HG02870 (cell line): ENCODE measurements at regions not wholly inside any gene's neighbourhood (a gene's known extent, or its start where the extent isn't known, plus 50 kb on each side); places are given as distances from the start of the nearest gene placed in this dataset.
"Not testable (repeated sequence)": the region's sequence is repeated elsewhere in the genome, so short reads cannot be mapped to it uniquely, and the experiment has no call there.

Experiments
- ATAC-seq: cut with Tn5 transposase; IDR thresholded peaks from one replicate; pipeline ENCODE4 v1.9.1; 2021; ENCODE audit warnings: mild to moderate bottlenecking, moderate library complexity; ENCODE audit not compliant: unreplicated experiment

DNA sequence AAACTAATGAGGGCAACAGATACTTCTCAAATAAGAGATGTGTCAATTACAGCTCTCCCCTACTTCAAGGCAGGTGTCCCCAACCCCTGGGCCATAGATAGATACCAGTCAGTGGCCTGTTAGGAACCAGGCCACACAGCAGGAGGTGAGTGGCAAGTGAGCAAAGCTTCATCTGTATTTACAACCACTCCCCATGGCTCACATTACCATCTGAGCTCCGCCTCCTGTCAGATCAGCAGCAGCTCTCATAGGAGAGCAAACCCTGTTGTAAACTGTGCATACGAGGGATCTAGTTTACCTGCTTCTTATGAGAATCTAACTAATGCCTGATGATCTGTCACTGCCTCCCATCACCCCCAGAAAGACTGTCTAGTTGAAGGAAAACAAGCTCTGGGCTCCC lies 422.1 kb downstream of the GJA1 start:
- ATAC-seq, result no peak

DNA sequence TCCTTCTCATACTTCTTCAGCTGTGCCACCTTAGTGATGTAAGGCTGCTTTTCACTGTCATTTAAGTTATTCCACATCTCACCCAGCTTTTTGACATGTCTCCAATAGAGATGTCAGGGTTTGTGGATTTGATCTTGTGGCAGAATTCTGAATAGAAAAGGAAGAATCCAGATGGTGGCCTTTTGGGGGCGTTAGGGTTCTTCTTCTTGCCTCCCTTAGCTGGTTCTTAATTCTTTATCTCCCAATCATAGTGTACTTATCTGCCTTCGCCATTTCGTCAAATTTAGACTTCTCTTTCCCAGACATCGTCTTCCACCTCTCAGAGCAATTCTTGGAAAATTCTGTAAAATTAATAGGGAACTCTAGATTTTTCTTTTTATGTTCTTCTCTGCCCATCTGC lies 422.9 kb downstream of the GJA1 start:
- ATAC-seq, result no peak

DNA sequence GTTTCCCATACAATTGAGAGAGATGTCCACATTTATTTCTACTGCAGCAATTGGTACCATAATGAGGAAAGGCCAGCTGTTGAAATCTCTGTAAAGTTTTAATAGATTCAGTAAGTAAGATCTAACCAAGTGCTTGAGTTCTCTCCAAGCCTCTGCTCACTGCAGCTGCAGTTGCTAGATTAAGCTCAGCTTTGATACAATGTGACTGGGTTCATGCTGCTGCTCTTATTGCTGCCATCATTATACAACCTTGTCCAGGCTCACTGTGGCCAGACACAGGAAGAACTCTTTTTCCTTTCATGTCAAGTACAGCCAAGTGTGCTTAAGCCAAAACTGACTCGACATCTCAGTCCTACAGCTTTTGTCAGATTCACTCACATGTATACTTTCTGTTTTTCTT lies 423.5 kb downstream of the GJA1 start:
- ATAC-seq, result no peak

DNA sequence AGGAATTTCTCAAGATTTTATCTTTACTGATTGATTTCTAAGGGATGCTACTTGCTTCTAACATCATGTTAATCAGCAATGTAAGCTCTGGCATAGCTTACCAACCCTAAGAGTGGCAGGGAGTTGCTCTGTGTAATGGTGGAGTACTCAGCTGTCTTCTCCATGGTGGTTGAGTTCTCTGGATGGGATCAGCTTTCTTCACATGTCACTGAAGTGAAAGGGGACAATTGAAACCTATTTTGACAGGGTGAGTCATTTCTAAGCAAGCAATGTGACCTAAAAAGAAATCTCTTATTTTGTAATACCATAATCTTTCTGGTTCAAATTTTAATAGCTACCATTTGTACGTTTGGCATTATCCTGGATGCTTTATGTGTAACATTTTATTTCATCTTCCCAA lies 430.4 kb downstream of the GJA1 start:
- ATAC-seq, result no peak

DNA sequence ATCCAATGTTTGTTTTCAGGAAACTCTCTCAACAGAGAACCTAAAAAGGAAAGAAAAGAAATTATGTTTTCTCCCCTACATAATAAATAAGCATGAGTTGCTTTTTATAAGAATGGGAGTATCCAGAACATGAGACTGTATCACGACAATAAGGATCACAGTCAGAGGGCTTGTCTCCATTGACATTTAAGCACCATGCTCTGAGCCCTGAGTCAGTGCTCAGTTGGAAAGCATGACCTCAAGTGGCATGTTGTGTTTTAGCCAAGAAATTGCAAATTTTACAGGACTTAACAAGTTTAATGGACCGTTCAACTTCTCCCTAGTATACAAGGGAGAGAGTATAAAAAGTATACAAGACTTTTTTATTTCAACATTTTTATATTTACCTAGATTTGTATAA lies 431.6 kb downstream of the GJA1 start:
- ATAC-seq, result no peak

DNA sequence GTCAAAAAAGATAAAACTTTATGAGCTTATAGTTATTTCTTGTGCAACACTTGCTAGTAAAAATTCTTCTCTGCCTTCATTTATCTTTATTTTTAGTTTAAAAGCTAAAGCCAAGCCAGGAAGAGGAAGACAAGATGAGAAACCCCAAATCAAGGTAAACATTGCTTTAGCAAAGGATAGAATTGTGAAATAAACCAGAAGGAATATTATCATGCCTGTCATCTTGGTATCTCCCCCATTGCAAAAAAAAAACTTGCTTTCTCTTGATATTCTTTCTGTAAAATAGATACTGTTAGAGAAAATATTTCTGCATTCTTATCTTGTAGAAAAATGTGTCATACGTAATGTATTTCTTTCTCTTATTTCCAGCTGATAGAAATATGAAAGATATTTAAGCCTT lies 432.8 kb downstream of the GJA1 start:
- no peak for ATAC-seq

DNA sequence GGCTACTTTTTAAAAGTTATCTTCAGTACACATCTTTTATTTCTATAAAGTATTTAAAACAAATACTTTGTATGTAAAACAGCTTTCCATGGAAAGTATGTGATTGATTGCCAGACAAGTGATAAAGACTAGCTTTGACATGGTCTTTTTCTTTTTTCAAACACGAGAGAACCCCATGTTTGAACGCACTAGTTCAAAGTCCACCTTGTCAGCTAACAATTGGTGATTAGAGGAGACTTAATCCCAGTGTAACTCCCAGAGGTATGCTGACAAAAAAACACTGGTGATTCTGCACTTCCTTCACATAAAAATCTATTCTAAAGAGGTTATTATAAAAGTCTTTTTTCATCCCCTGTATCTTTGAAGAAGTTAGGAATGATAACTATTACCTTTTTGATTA lies 438.1 kb downstream of the GJA1 start:
- no peak for ATAC-seq

DNA sequence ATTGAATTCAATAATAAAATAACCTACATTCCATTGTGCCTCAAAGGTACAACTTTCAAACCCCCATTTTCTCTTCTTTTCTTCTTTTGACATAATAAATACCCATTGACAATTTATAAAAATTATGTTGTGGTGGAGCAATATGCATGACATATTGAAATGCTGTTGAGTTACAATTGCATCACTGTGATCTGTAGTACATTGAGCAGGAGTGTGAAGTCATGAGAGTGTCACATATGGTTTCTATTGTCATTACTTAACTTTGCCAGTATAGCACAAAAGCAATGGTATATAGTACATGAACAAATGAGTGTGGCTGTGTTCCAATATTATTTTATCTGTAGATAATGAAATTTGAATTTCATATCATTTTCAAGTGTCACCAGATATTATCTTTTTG lies 441.3 kb downstream of the GJA1 start:
- no peak for ATAC-seq

DNA sequence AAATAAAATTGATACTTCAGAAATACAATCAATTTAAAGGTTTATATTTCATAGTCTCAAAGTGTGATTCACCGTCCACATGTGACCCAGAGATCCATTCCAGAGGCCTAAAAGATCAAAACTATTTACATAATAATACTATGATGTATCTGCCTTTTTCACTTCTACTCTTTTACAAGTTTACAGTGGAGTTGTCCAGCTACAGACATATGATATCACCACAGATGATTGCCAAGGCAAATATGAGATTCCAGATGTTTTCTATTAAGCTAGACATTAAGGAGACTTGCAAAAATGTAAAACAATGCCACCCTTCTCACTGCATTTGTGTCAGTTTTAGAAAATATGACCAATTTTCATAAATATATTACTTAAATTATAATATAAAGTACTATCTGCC lies 443.7 kb downstream of the GJA1 start:
- no peak for ATAC-seq

DNA sequence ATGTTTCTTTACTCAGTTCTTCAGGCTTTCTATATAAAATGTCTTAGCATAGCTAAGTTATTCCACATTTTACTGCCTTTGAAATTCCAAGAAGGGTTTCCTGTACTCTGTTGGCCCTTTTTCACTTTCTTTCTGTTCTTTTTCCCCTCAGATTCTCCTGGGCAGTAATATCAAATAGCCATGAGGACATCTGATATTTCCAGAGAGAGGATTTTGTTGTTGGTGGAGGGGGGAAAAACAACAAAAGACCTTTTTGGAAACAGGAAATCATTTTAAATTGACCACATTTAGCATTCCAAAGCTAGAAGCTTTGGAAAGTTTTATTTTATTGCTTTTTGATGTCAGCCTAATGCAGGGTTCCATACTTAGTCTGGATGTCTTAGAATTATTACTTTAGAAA lies 445.4 kb downstream of the GJA1 start:
- ATAC-seq, result no peak

DNA sequence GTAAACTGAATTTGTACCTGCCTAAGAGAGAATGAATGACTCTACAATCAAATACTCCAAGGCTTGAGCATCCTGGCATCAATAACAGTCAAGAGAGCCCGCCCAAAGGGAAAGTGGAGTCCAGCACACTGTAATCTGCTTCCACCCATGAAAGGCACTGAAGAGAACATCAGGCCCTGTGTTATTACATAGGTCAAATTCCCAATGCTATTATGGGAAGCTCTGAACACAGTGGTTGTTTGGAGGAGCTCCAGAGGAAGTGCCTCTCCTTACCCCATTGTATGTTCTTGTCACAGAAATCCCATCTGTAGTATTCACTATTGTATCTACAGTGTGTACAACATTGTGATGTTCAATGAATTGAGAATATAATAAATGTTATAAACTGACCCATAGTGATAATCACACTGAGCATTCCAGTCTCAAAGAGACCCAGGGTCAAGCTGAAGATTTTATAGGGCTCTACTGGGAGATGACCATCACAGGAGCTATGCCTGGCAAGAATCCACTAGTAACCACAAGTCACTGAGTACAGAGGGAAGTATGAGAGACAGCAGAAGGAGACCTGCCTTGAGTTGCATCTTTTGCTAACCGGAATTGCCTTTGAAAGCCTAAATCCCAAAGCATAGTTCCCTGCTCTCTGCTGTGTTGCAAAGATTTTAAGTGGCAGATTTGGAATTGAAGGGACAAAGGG lies 446.7 kb downstream of the GJA1 start:
- no peak for ATAC-seq

DNA sequence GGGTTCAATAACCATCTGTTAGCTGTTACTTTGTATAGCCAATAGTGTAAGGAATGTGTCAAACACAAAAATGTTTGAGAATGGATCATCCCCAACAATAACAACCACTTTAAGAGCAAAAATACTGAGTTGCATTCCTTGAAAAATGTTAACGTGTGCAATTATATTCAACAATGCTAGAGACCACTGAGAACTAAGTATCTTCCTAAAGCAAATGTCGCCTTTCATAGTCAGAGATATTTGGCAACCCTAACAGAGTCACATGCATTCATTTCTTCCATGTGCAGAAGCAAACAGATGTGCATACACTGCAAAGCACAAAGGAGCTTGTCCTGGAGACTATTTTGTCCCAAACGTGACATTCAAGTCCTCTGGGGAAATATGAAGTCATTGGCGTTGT lies 448.6 kb downstream of the GJA1 start:
- ATAC-seq, result no peak

DNA sequence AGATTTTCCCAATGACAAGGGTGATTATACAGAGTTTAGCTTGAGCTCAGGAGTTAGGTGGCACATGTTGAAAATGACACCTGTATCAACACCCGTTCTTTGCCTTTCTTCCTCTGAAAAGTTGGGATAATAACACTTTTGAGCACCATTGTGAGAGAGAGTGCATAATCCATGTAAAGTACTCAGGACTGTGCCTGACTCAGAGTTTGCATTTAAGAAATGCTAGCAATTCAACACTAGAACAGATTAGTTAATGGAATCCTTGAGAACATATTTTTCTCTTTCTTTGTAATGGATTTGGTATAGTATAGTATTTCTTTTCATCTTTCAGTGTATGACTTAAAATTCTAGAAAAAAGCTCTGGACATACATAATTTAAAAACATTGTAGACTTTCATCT lies 449.2 kb downstream of the GJA1 start:
- ATAC-seq, result no peak

DNA sequence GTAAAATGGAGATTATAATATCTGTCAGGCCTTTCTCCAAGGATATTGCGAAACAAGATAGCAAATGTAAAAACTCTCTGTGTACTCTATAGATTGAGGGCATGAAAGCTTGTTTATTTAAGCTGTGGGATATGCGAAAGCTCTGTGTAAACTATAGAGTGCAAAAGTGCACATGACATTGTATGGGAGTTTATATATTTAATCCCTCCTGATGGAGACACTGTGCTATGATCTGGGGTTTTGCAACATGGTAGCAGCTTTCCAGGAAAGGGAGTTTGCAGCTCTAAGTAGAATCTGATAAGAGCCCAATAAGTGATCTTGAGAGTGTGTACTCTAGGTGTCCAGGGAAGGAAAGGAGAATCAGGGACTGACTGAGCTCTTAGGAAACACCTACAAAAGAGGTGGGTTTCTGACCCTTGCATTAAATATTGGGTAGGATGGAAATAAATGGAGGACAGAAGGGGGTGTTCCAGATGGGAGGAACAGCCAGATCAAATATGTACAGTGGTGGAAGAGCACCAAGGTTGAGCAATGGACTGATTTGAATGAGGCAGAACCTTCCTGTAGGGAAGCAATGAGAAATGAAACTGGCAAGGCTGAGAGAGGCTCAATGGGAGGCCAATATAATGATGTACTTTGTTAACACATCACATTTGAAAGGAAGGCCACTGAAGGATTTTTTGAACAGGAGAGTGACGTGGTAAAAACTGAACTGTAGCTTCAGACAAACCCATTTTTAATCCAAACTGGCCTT lies 450.1 kb downstream of the GJA1 start:
- no peak for ATAC-seq

DNA sequence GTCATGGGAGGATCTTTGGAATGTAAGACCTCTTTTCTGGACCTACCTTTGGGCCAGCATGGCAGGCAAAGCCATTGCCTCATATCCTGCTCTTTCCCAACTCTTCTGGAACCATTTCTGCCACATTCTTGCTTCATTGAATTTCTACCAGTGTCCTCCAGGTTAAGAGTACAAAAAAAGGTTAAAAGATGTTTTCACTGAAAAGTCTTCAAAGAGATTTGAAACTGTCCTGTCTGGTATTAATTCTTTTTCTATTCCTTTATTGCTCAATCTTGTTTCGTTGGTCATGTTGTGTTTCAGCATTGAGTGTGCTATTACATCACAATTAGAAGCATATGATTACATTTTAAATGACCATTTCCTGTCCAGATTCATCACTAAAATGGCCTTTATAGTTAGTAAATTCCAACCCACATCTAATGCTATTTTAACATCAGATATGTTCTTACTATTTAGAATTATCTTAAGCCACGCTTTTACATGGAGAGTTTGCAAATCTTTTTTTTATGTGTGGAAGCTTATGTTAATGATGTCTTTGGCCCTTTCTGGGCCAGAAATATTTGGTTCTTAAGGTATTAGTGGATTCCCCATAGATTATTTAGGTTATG lies 450.9 kb downstream of the GJA1 start:
- no peak for ATAC-seq

DNA sequence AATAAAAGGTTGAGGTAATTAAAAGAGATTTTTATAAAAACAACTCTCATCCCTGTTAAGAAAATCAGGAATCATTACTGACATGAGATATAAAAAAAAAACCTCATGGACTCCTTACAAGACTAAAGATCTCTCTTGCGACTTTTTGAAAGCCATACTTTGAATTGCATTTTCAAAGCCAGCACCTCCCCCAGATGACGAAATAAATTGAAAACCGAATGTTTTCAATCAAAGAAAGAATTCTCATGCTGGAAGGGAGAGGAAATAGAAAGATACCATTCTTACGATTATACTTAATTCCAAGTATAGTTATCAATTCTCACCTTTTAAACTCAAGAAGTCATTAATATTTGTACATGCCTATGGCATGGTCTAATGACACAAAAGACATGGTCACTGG lies 452.3 kb downstream of the GJA1 start:
- no peak for ATAC-seq

DNA sequence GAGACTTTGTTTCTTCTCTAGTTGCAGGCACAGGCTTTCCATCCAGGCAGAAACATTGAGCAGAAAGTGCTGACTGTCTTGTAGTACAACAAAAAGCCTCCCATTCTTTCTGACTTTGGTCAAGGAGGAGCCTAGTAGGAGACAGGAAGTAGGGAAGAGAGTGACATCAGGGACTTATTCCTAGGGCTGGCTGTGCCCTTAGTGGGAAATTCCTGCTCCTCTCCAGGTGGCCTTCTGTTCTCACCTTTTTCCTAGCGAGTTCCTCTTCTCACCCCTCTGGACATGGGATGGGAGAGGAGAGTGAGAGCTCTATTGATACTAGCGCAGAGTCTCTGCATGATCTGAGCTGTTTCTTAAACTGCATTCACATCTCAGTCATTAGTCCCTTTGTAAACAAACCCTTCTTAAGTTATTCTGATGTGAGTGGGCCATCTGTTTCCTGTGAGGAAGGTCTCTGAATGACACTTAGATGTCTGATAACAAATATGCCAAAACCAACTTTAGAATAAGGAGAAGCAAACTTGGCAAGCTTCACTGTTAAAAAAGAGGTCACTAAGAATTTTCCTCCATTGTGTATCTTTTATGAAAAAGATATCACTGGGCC lies 455.0 kb downstream of the GJA1 start:
- no peak for ATAC-seq

DNA sequence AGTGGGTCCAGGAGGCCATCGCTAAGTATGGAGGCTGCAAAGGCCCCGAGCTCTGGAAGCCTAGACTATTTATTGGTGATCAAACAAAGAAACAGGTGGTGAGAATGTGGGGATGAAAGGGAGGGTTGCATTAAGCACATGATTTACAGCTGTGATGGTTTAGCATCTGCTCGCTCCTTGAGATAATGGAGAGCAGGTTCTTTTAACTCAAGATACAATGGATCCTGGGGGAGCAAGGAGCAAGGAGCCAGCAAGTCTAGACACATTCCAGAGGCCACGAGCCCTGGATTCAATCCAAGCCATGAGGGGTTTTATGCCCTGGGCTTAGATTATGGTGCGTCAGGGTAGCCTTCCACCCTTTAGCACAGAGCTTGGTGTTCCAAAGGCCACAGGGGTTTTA lies 460.3 kb downstream of the GJA1 start:
- not testable (repeated sequence) for ATAC-seq

DNA sequence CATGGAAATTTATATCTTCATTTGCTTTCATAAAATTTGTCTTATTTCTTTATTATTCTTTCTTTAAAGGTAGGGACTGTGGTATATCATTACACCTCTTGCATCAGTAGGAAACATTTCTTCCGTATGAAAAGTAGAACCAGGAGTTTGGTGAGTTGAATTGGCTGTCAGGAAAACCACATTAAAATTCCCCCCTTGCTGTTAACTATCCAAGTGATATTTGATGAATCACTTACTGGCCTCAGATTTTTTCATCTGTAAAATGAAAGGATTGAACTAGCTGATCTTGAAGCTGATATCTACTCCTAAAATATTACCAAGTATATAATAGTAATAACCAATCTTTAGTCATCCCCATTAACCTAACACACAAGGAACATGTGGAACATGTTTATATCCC lies 460.9 kb downstream of the GJA1 start:
- ATAC-seq, result no peak

DNA sequence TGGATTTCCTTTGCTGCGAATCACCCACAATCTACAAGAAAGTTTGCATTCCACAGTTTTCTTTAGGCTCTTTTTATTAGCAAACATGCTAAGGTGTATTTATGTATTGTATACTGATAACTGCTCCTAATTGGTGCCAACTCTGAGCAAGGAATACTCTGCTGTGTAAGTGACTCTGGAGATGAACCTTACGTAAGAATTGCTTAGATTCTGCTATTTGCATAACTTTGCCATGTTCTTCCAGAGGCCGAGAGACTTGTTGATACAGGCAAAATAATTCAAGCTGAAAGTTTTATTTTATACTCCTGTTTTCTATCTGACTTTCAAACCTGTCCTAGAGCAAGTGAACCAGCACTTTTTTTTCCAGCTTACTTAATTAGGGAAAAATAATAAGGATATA lies 461.3 kb downstream of the GJA1 start:
- ATAC-seq, result no peak

DNA sequence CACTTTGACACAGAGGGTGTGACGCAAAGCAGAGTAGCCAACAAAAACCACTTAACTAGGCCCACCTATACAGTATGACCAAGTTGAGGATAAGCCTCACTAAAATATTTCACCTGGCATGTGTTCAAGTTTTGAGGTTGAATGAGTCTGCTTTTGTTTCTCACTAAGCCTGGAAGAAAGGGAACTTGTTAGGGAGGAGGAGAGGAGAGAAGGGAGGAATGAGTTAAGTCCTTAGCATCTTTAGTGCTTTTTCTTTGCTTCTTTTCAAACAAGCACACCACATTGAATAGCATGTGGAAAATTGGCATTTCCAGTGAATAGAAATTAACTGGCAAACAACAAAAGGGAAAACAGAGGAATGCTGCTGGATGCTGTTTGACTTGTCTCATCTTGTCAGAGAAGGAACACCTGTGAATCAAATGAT lies 461.9 kb downstream of the GJA1 start:
- ATAC-seq, result no peak

DNA sequence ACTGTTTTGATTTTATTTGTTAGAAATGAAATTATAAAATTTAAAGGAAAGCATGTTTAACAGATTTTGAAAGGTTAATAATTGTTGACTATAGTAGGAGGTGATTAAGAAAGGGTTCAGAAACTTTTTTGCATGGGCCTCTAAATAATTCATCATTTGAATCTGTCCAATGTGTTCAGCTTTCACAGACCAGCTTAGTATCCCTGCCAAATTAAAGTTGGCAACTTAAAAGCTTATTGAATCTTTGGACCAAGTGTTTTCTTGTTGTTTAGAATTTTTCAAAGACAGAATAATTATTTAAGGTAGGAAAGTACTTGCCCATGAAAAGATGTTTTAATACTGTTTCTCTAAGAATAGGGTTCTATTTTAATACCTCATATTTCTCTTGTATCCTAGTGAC lies 466.0 kb downstream of the GJA1 start:
- no peak for ATAC-seq
